Right atrium auricular region (tissue), 2 donors: ENCODE measurements at regions not wholly inside any gene's neighbourhood (a gene's known extent, or its start where the extent isn't known, plus 50 kb on each side); places are given as distances from the start of the nearest gene placed in this dataset.
A peak's percentile ranks its signal among the peaks of the same experiment; 100 is the strongest.

Source experiments
- DNase-seq: peaks from one replicate; pipeline ENCODE4 v3.0.0-alpha.2; 2019; ENCODE audit warnings: low spot score
- H3K27ac ChIP-seq, 2 donors: fragments of 200-600 bp; sonication (generic); 1 replicate in 1 of 2; 2 replicates in 1 of 2; pipeline ENCODE4 v1.5.1; 2016 to 2019
- H3K27me3 ChIP-seq, 2 donors: fragments of 200-600 bp; sonication (generic); one replicate each; pipeline versions ENCODE4 v1.5.1 to v1.6.0; 2017 to 2019
- H3K36me3 ChIP-seq: fragments of 200-600 bp; sonication (generic); one replicate; pipeline ENCODE4 v1.5.1; 2016
- H3K4me1 ChIP-seq, 2 donors: fragments of 200-600 bp; sonication (generic); one replicate each; pipeline versions ENCODE4 v1.5.1 to v1.6.0; 2017 to 2019
- H3K4me3 ChIP-seq, 2 donors: fragments of 200-600 bp; sonication (generic); 1 replicate in 1 of 2; 2 replicates in 1 of 2; pipeline ENCODE4 v1.5.1; 2017 to 2019; ENCODE audit warnings: mild to moderate bottlenecking in 1 of 2, moderate library complexity in 1 of 2
- H3K9me3 ChIP-seq, 2 donors: fragments of 200-600 bp; sonication (generic); one replicate each; pipeline ENCODE4 v1.5.1; 2019
- TF ChIP-seq, protein P1 (sequence below), 2 donors: fragments of 200-600 bp; sonication (generic); IDR thresholded peaks; one replicate each; pipeline ENCODE4 v1.5.1; 2019; ENCODE audit warnings: antibody characterized with exemption in 2 of 2

DNA sequence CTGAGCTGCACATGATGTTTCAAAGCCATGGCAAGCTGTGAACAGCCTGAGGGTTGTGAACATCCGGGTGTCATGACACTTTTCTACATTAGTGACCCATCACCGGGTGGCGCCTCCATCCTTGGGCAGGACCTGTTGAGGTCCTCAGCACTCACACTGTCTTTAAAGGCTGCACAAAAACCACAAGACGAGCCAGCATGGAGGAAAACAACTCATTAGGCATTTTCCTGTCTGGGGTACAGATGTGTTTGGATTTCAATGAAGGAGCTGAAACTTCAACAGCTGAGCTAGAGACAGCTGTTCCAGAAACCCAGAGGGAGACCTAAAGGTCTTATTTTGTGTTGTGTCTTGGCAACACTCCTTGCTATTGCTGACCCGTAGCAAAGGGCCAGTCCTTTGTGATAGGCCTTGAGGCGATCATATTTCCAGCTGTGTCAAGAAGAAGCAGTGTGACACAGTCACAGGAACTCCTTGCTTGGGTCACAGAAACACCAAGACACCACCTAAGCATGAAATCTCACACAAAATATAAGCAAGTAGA is 151.8 kb upstream of the VLDLR start:
- no peak for DNase-seq
- no peaks in the 10 kb centered on the region for H3K27me3 ChIP-seq
- H3K36me3 ChIP-seq = no peaks in the 10 kb centered on the region
- no peak overlapping the region for H3K4me3 ChIP-seq
- TF ChIP-seq, protein P1, sequence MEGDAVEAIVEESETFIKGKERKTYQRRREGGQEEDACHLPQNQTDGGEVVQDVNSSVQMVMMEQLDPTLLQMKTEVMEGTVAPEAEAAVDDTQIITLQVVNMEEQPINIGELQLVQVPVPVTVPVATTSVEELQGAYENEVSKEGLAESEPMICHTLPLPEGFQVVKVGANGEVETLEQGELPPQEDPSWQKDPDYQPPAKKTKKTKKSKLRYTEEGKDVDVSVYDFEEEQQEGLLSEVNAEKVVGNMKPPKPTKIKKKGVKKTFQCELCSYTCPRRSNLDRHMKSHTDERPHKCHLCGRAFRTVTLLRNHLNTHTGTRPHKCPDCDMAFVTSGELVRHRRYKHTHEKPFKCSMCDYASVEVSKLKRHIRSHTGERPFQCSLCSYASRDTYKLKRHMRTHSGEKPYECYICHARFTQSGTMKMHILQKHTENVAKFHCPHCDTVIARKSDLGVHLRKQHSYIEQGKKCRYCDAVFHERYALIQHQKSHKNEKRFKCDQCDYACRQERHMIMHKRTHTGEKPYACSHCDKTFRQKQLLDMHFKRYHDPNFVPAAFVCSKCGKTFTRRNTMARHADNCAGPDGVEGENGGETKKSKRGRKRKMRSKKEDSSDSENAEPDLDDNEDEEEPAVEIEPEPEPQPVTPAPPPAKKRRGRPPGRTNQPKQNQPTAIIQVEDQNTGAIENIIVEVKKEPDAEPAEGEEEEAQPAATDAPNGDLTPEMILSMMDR (IDR thresholded peaks at IDR 0.05) = no peak
- H3K27ac ChIP-seq = peak overlapping the region in 1 of 2 donors; percentile 21
- H3K9me3 ChIP-seq = no peaks in the 10 kb centered on the region
- H3K4me1 ChIP-seq = peaks cover 0 to 11% of the 10 kb centered on the region in 2 donors

DNA sequence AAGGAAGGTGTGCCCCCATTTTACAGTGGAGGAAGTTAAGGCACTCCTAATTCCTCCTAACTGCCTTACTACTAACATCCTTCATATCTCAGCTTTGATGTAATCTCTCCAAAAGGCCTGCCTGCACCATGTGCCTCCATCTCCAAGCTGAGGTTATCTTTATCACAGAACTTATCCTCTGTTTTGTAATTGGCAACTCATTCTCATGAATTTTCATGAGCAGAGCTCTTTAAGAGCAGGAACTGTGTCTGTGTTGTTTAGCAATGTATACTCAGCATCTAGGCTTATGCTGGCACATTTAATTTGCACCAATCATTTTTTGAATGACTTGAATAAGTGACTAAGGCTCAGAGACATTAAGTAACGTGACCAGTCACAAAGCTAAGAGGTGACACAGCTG is 147.9 kb upstream of the VLDLR start:
- no peaks in the 10 kb centered on the region for H3K36me3 ChIP-seq
- no peaks in the 10 kb centered on the region for H3K27me3 ChIP-seq
- H3K9me3 ChIP-seq = no peaks in the 10 kb centered on the region
- no peak overlapping the region for H3K4me3 ChIP-seq
- DNase-seq = no peak
- H3K4me1 ChIP-seq = peaks cover 0 to 16% of the 10 kb centered on the region in 2 donors
- TF ChIP-seq, protein P1 (IDR thresholded peaks at IDR 0.05) = no peak
- no peak overlapping the region for H3K27ac ChIP-seq

DNA sequence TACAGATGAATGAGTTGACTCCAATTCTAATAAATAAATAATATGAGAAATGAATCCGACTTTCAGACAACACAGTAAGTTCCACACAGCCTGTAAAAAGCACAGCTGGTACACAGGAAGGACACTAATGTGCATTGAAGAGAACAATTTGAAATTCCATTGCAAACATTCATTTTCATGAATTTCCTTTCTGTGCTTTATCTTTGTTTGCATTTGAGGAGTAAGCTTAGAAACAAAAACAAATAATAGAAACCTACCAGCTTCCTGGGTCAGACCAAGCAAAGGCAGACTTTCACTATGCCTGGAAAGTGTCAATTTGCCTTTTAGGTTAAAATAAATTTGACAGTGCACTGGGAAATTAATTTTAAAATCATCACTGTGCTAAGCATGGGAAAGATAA is 143.8 kb upstream of the VLDLR start:
- Histone ChIP-seq H3K4me3 (no peak overlapping the region), H3K9me3 (no peaks in the 10 kb centered on the region), H3K27ac (no peak overlapping the region), H3K4me1 (peaks cover 0 to 9% of the 10 kb centered on the region in 2 donors), H3K36me3 (no peaks in the 10 kb centered on the region), H3K27me3 (no peaks in the 10 kb centered on the region)
- DNase-seq = no peak
- TF ChIP-seq, protein P1 (IDR thresholded peaks at IDR 0.05) = no peak

DNA sequence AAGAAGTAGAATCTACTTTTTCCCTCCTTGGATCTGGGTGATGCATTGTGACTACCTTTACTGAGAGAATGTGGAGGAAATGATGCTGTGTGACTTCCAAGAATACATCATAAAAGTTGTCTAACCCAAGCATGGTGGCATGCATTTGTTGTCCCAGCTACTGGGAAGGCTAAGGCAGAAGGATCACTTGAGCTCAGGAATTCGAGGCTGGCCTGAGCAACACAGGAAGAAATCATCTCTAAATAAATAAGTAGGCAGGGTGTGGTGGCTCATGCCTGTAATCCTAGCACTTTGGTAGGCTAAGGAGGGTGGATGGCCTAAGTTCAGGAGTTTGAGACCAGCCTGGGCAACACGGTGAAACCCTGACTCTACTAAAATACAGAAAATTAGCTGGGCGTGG is 143.2 kb upstream of the VLDLR start:
- Histone ChIP-seq H3K9me3 (no peaks in the 10 kb centered on the region), H3K4me3 (no peak overlapping the region), H3K27ac (no peak overlapping the region), H3K4me1 (peaks cover 0 to 9% of the 10 kb centered on the region in 2 donors), H3K27me3 (no peaks in the 10 kb centered on the region), H3K36me3 (no peaks in the 10 kb centered on the region)
- no peak for DNase-seq
- TF ChIP-seq, protein P1 (IDR thresholded peaks at IDR 0.05) = no peak

DNA sequence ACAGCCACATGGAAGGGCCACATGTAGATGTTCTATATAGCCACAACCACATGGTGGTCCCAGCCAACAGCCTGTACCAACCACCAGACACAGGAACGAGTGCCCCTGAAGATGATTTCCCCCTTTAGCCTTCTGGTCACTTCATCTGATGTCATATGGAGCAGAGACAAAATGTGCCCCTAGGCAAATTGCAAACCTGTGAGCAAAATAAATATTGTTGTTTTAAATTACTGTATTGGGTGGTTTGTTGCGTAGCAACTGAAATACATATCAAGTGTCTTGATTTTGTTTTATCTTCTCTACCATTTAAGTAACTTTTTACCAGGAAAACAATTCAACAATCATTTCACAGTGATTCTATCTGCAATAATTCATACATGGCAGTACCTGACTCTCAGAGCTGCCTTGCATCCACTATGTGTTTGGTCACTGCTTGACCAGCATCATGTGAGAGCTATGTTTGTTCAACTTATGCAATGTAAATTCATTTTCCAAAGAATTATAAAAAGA is 142.5 kb upstream of the VLDLR start:
- H3K27me3 ChIP-seq = no peaks in the 10 kb centered on the region
- H3K4me3 ChIP-seq = no peak overlapping the region
- no peak for DNase-seq
- no peak overlapping the region for H3K27ac ChIP-seq
- TF ChIP-seq, protein P1 (IDR thresholded peaks at IDR 0.05) = no peak
- H3K4me1 ChIP-seq = peaks cover 0 to 9% of the 10 kb centered on the region in 2 donors
- H3K36me3 ChIP-seq = no peaks in the 10 kb centered on the region
- H3K9me3 ChIP-seq = no peaks in the 10 kb centered on the region

DNA sequence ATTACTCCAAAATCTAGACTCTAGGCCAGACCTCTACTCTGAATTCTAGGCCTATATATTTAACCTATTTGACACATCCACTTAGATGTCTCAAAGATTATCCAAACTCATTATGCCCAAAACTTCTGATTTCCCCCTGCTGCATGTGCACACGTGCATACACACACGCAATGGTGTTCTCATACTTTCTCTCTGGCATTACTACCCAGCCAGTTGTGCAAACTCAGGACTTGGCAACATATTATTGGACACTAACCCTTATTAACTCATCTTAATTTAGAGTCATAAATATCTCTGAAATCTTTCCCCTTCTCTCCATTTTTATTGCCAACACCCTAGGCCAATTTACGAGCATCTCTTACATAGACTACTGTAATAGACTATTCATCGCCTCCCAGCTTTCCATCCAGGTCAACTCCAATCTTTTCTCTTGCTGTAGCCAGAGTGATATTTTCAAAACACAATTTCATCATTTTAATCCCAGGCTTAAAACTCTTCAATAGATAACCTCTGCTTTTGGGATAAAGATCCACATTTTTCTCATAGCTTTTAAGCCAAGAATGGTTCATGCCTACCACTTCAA is 141.2 kb upstream of the VLDLR start:
- Histone ChIP-seq H3K27ac (no peak overlapping the region), H3K36me3 (no peaks in the 10 kb centered on the region), H3K4me3 (no peak overlapping the region), H3K4me1 (no peaks in the 10 kb centered on the region), H3K27me3 (no peaks in the 10 kb centered on the region), H3K9me3 (no peaks in the 10 kb centered on the region)
- TF ChIP-seq, protein P1 (IDR thresholded peaks at IDR 0.05) = no peak
- no peak for DNase-seq
